GM19043 (cell line): ENCODE measurements at regions not wholly inside any gene's neighbourhood (a gene's known extent, or its start where the extent isn't known, plus 50 kb on each side); places are given as distances from the start of the nearest gene placed in this dataset.
A peak's percentile ranks its signal among the peaks of the same experiment; 100 is the strongest.
"Not testable (repeated sequence)": the region's sequence is repeated elsewhere in the genome, so short reads cannot be mapped to it uniquely, and the experiment has no call there.

ENCODE experiments used
- ATAC-seq: cut with Tn5 transposase; IDR thresholded peaks from one replicate; pipeline ENCODE4 v1.9.1; 2021; ENCODE audit warnings: low read depth; ENCODE audit not compliant: unreplicated experiment

DNA sequence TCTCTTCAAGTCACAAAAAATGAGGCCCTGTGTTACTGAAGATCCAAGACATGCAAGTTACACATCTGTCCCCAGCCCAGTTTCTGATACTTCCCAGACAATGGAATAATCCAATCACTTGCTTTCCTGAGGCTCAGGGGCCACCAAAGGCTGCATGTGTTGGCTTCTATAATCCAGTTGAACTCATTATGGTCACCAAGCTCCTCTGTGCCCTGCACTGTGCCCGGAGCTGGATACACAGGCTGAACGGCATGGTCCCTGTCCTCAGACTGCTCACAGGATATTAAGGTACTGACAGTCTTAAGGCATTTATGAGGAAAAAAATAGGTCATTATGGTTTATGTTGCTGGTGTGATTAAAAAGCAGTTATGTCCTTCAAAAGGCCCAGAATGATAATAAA, 117.0 kb upstream of the SYT6 start:
- ATAC-seq: no peak

DNA sequence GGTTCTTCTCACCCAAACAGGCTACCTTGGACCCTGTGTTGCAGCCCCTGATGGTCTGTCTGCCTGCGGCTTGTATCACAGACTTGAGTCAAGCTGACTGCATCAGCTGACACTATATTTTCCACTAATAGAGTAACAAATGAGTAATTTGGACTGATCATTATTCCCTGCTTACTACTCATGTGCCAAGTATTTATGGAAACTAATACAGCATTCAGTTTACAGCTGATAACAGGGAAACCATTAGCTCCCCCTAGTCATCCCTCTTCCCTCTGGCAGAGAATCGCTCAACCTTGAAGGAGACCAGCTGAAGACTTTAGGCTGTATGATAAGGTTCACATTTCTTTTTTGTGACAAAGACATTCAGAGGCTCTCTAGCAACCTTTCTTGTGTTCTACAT, 116.6 kb upstream of the SYT6 start:
- ATAC-seq: no peak

DNA sequence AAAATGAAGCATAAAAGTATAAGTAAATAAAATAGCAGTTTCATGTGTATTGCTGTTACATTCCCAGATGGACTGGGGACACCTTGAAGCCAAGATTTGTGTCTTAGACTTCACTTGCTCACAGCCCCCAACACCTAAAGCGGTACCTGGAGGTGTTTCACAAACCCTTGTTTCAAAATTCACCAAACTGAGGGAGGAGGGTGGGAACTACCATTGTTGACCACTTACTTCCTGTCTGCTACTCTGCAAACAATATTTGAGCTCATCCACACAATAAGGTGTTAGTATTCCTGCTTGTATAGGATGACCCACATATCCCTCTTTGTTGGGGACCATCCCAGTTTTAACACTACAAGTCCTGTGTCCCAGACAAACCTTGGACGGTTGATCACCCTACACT, 115.9 kb upstream of the SYT6 start:
- no peak for ATAC-seq

DNA sequence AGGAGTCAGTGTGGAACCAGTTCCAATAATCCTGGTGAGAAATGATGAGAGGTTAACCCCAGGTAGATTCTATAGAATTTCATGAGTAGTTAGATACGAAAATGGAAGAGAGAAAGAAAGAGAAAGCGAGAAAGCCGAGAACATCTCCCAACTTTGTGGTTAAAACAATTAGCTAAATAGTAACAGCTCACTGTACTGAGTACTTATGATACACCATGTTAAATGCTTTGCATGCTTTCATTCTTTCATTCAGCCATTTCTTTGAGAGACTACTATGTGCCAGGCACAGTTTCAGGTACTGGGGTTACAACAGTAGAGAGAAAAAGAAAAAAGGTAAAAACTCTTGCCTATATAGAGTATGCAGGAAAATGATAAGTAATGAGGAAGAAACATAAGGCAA, 109.7 kb upstream of the SYT6 start:
- peak; percentile 98 for ATAC-seq

- no peak for ATAC-seq
These were observed 108.7 kb upstream of the SYT6 start for GRCh38 chr1:114262337-114262736.

DNA sequence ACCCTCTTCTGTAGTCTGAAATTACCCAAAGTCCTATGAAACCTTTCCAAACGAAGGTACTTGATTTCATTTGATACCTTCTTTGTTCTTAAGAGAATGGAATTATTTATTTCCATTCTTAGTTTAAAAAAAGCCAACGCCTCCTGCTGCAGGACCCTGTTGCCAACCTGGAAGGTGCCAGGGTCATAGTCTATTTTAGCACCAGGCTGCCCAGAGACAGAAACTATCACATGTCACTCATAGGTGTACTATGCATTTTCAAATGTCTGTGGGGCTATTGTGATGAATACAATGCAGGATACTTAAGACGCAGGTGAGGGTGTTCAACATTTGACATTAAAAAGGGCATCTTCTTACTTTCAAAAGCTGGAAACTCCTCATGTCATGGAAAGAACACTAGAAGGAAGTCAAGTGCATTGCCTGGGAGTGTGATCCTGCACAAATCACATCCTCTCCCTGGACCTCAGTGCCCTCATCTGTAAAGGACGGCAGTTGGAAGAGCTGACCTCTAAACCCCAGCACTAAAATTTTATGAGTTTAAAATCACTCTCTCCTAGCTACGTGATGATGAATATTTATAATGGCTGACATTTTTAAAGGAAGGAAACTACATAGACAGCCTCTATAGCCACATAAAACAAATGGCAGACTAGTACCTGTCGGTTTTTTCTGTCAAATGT, 107.3 kb upstream of the SYT6 start:
- ATAC-seq: no peak

- ATAC-seq: no peak
These were observed 106.0 kb upstream of the SYT6 start for GRCh38 chr1:114259511-114260160.

GRCh38 chr1:114258633-114259032, 105.0 kb upstream of the SYT6 start:
- ATAC-seq: no peak

DNA sequence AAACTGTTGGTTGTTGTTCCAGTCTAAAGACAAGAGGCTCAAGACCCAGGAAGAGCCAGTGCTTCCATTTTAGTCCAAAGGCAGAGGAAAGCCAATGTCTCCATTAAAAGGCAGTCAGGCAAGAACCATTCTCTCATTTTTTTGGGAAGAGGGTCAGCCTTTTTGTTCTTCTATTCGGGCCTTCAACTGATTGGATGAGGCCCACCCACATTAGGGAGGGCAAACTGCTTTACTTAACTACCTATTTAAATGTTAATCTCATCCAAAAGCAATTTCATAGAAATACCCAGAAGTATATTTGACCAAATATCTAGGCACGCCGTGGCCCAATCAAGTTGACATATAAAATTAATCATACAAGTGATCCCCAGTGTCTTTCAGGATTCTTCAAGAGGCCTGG, 104.4 kb upstream of the SYT6 start:
- ATAC-seq: no peak

DNA sequence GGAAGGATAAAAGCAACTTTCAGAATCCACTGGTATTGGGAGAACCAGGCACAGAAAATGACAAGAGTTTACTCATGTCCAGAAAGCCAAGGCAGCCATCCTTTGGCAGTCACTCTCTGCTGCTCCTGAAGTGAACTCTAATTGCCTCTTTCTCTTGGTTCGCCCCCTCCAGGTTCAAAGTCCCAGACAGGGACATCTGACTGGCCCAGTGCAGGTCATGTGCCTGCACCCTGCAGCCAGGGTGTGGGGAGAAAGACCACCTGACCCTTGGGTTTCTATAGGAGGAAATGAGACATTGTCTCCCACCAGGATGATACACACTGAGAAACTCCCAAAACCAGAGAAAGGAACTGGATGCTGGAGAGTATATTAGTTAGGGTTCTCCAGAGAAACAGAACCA, 103.9 kb upstream of the SYT6 start:
- no peak for ATAC-seq

GRCh38 chr1:114253900-114254299, 100.2 kb upstream of the SYT6 start:
- ATAC-seq: no peak

- ATAC-seq: no peak
These were observed 97.9 kb upstream of the SYT6 start for GRCh38 chr1:114251573-114251939.

- ATAC-seq: no peak
These were observed 97.3 kb upstream of the SYT6 start for GRCh38 chr1:114250683-114251572.

GRCh38 chr1:114249691-114250090, 96.0 kb upstream of the SYT6 start:
- ATAC-seq: no peak

- ATAC-seq: no peak
These were observed 94.5 kb upstream of the SYT6 start for GRCh38 chr1:114248162-114248561.

DNA sequence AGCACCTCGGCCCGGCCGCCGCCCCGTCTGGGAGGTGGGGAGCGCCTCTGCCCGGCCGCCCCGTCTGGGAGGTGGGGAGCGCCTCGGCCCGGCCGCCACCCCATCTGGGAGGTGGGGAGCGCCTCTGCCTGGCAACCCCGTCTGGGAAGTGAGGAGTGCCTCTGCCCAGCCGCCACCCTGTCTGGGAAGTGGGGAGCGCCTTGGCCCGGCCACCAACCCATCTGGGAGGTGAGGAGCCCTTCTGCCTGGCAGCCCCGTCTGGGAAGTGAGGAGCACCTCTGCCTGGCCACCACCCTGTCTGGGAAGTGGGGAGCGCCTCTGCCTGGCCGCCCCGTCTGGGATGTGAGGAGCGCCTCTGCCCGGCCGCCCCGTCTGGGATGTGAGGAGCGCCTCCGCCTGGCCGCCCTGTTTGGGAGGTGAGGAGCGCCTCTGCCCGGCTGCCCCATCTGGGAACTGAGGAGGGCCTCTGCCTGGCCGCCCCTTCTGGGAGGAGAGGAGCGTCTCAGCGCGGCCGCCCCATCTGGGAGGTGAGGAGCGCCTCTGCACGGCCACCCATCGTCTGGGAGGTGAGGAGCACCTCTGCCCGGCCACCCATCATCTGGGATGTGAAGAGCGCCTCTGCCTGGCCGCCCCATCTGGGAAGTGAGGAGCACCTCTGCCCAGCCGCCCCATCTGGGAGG, 89.0 kb upstream of the SYT6 start:
- ATAC-seq: not testable (repeated sequence)

DNA sequence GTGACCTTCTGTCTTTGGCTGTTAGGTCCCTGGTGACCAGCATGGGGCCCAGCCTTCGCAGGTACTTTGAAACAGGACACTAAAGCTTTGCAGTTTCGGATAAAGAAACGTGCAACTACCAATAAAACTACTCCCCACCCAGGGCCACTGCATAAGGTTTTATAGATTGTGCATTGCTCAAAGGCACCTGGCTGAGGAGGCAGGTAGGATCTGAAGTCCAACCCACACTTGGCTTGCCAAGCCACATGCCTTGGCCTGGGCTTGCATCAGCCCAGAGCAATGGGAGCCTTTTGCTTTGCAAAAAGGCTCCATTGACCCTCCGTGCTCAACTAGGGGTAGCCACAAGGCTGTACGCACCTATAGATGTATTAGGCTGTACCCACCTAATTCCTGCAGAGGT, 84.4 kb upstream of the SYT6 start:
- no peak for ATAC-seq

DNA sequence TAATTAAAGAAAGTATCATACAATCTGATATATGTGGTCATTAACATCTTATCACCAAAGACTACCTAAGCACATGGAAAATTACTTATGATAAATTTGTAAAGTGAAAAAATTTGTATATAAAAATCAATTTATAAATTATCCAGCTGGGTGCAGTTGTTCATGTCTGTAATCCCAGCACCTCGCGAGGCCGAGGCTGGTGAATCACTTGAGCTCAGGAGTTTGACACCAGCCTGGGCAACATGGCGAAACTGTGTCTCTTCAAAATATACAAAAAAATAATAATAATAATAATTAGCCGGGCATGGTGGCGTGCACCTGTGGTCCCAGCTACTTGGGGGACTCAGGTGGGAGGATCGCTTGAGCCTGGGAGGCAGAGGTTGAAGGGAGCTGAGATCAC, 82.8 kb upstream of the SYT6 start:
- ATAC-seq: no peak

- no peak for ATAC-seq
These were observed 82.3 kb upstream of the SYT6 start for GRCh38 chr1:114235960-114236359.

DNA sequence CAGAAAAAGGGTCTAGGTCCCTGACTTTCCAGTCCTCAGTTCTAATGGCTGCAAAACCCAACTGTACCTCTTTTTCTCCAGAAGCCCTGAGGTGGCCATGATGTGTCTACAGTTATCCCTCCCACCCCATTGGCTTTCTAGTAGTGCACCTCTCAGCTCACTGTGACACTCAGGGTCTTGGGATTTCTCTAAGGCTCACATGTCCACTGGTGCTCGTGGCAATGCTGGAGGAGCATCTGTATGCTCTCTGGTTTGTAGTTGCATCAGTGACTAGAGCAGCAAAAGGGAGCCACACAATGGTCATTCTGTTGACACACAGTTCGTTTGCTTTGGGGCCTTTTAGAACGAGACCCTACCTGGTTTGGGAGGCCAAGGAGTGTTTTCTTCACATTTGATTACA, 81.6 kb upstream of the SYT6 start:
- ATAC-seq: no peak
